OCI-LY1 (cell line): ENCODE measurements at regions not wholly inside any gene's neighbourhood (a gene's known extent, or its start where the extent isn't known, plus 50 kb on each side); places are given as distances from the start of the nearest gene placed in this dataset.

Experiments used
- H2AFZ ChIP-seq: fragments of 200-600 bp; sonication (generic), shearing (Covaris generic); 2 replicates; pipeline ENCODE4 v1.6.0; 2014; ENCODE audit warnings: antibody characterized with exemption, mild to moderate bottlenecking, low read length
- H3F3A ChIP-seq: fragments of 200-600 bp; sonication (generic), shearing (Covaris generic); 2 replicates; pipeline ENCODE4 v1.6.0; 2014; ENCODE audit warnings: mild to moderate bottlenecking, antibody characterized with exemption, low read length, moderate library complexity; ENCODE audit not compliant: insufficient read depth
- H3K27ac ChIP-seq: fragments of 200-600 bp; sonication (generic); 2 replicates; pipeline ENCODE4 v1.5.1; 2014; ENCODE audit warnings: low read length, mixed run types, mild to moderate bottlenecking, low read depth; ENCODE audit not compliant: poor library complexity, severe bottlenecking
- H3K27me3 ChIP-seq: fragments of 200-600 bp; sonication (generic); 2 replicates; pipeline ENCODE4 v1.6.0; 2014; ENCODE audit warnings: antibody characterized with exemption, mild to moderate bottlenecking, low read length, moderate library complexity; ENCODE audit not compliant: insufficient read depth
- H3K36me3 ChIP-seq: fragments of 200-600 bp; sonication (generic); 2 replicates; pipeline ENCODE4 v1.6.1; 2014; ENCODE audit warnings: mild to moderate bottlenecking, antibody characterized with exemption, low read length, moderate library complexity, mixed read lengths; ENCODE audit not compliant: insufficient read depth
- H3K4me1 ChIP-seq: fragments of 200-600 bp; sonication (generic); 2 replicates; pipeline ENCODE4 v1.5.1; 2014; ENCODE audit warnings: mild to moderate bottlenecking, low read length, moderate library complexity; ENCODE audit not compliant: insufficient read depth, severe bottlenecking
- H3K4me2 ChIP-seq: fragments of 200-600 bp; sonication (generic), shearing (Covaris generic); 2 replicates; pipeline ENCODE4 v1.6.1; 2014; ENCODE audit warnings: low read length
- H3K4me3 ChIP-seq: fragments of 200-600 bp; sonication (generic); 2 replicates; pipeline ENCODE4 v1.5.1; 2014; ENCODE audit warnings: low read length, low read depth, mild to moderate bottlenecking, mixed read lengths; ENCODE audit not compliant: poor library complexity, severe bottlenecking
- H3K79me2 ChIP-seq: fragments of 200-600 bp; shearing (Covaris generic); 2 replicates; pipeline ENCODE4 v1.6.1; 2016; ENCODE audit warnings: mixed run types, low read length, mixed read lengths; ENCODE audit not compliant: insufficient read depth
- H3K9ac ChIP-seq: fragments of 200-600 bp; sonication (generic), shearing (Covaris generic); 2 replicates; pipeline ENCODE4 v1.6.1; 2014; ENCODE audit warnings: mild to moderate bottlenecking, low read length, mixed read lengths
- H3K9me2 ChIP-seq: fragments of 200-600 bp; sonication (generic), shearing (Covaris generic); 2 replicates; pipeline ENCODE4 v1.6.1; 2014; ENCODE audit warnings: low read depth, mild to moderate bottlenecking, low read length, mixed read lengths
- H3K9me3 ChIP-seq: fragments of 200-600 bp; shearing (Covaris generic); 2 replicates; pipeline ENCODE4 v1.6.1; 2014; ENCODE audit warnings: low read length, mixed read lengths
- H4K20me1 ChIP-seq: fragments of 200-600 bp; sonication (generic), shearing (Covaris generic); 2 replicates; pipeline ENCODE4 v1.6.0; 2016; ENCODE audit warnings: mild to moderate bottlenecking, low read length; ENCODE audit not compliant: insufficient read depth
- CTCF ChIP-seq: fragments of 200-600 bp; sonication (generic), shearing (Covaris generic); IDR thresholded peaks from 2 replicates; pipeline ENCODE4 v1.5.1; 2017; ENCODE audit warnings: mild to moderate bottlenecking, antibody characterized with exemption, low read length, moderate library complexity, mixed read lengths
- EZH2 ChIP-seq: fragments of 200-600 bp; sonication (generic), shearing (Covaris generic); IDR thresholded peaks from 2 replicates; pipeline ENCODE4 v1.8.0; 2017; ENCODE audit warnings: borderline replicate concordance, mixed run types, mild to moderate bottlenecking, antibody characterized with exemption, low read length, moderate library complexity, mixed read lengths

- TF ChIP-seq EZH2 (no peak), CTCF (no peak)
- H3K27me3 ChIP-seq, result no peaks in the 10 kb centered on the region
- no peaks in the 10 kb centered on the region for H3K36me3 ChIP-seq
- no peaks in the 10 kb centered on the region for H3F3A ChIP-seq
- no peak overlapping the region for H3K9ac ChIP-seq
- H4K20me1 ChIP-seq, result no peaks in the 10 kb centered on the region
- no peaks in the 10 kb centered on the region for H3K79me2 ChIP-seq
- H3K9me3 ChIP-seq, result no peaks in the 10 kb centered on the region
- no peaks in the 10 kb centered on the region for H3K9me2 ChIP-seq
- no peak overlapping the region for H3K27ac ChIP-seq
- no peak overlapping the region for H3K4me3 ChIP-seq
- no peak overlapping the region for H2AFZ ChIP-seq
- no peak overlapping the region for H3K4me2 ChIP-seq
- H3K4me1 ChIP-seq, result no peaks in the 10 kb centered on the region
These were observed 755.0 kb upstream of the RAB6C start for GRCh38 chr2:129224486-129224885.

GRCh38 chr2:129229196-129229595 is 750.3 kb upstream of the RAB6C start:
- H3K27me3 ChIP-seq, result no peaks in the 10 kb centered on the region
- H3K27ac ChIP-seq, result no peak overlapping the region
- H3K36me3 ChIP-seq, result no peaks in the 10 kb centered on the region
- H3K4me1 ChIP-seq, result no peaks in the 10 kb centered on the region
- no peak overlapping the region for H3K4me3 ChIP-seq
- no peak overlapping the region for H3K4me2 ChIP-seq
- no peaks in the 10 kb centered on the region for H3K9me2 ChIP-seq
- H3K9me3 ChIP-seq, result no peaks in the 10 kb centered on the region
- no peaks in the 10 kb centered on the region for H4K20me1 ChIP-seq
- no peaks in the 10 kb centered on the region for H3K79me2 ChIP-seq
- TF ChIP-seq CTCF (no peak), EZH2 (no peak)
- no peak overlapping the region for H3K9ac ChIP-seq
- H3F3A ChIP-seq, result no peaks in the 10 kb centered on the region
- H2AFZ ChIP-seq, result no peak overlapping the region

- no peaks in the 10 kb centered on the region for H3K27me3 ChIP-seq
- H3K4me1 ChIP-seq, result no peaks in the 10 kb centered on the region
- H3K4me2 ChIP-seq, result no peak overlapping the region
- no peaks in the 10 kb centered on the region for H3K36me3 ChIP-seq
- no peak overlapping the region for H3K9ac ChIP-seq
- no peaks in the 10 kb centered on the region for H3F3A ChIP-seq
- no peaks in the 10 kb centered on the region for H3K79me2 ChIP-seq
- no peaks in the 10 kb centered on the region for H4K20me1 ChIP-seq
- no peak overlapping the region for H2AFZ ChIP-seq
- no peak overlapping the region for H3K4me3 ChIP-seq
- no peak for TF ChIP-seq CTCF
- TF ChIP-seq EZH2, result no peak
- no peaks in the 10 kb centered on the region for H3K9me2 ChIP-seq
- H3K27ac ChIP-seq, result no peak overlapping the region
- no peaks in the 10 kb centered on the region for H3K9me3 ChIP-seq
These were observed 749.5 kb upstream of the RAB6C start for GRCh38 chr2:129229830-129230441.
